ENCODE measurements at regions not wholly inside any gene's neighbourhood (a gene's known extent, or its start where the extent isn't known, plus 50 kb on each side); places are given as distances from the start of the nearest gene placed in this dataset.

- Histone ChIP-seq H3K27ac (no peak overlapping the region), H3K4me3 (peak overlapping the region; percentile 16 to 53 (median 28)), H3K36me3 (no peaks in the 10 kb centered on the region), H3K4me1 (peaks cover 0 to 4% (median 0%) of the 10 kb centered on the region in 3 donors), H3K9me3 (no peaks in the 10 kb centered on the region), H3K27me3 (peaks cover 0 to 10% (median 2%) of the 10 kb centered on the region in 4 donors)
- intact Hi-C loops (cut with DNase I): no loop called here
- FAIRE-seq (no peak), ATAC-seq (peak; percentile 60 to 79 (median 68)), DNase-seq (peak in 4 of 6 donors; percentile 12 to 69 (median 38))
- no peak for TF ChIP-seq CTCF (IDR thresholded peaks at IDR 0.05)
- whole genome bisulfite sequencing, 2 donors: 3 to 4% methylated on average over 73 to 88 of the region's 88 CpGs
Measured at GRCh38 chr18:55779691-55780585, 191.9 kb upstream of the TCF4 start.

GRCh38 chr18:55778788-55779690, 191.0 kb upstream of the TCF4 start:
- 19 to 31% methylated on average over 17 of the region's 17 CpGs for WGBS, 2 donors
- H3K27ac ChIP-seq: no peak overlapping the region
- no peak for FAIRE-seq

GRCh38 chr18:55777666-55778304, 189.8 kb upstream of the TCF4 start:
- Histone ChIP-seq H3K27ac (no peak overlapping the region), H3K27me3 (peaks cover 0 to 10% (median 4%) of the 10 kb centered on the region in 4 donors), H3K36me3 (no peaks in the 10 kb centered on the region), H3K4me1 (peaks cover 0 to 4% (median 0%) of the 10 kb centered on the region in 3 donors), H3K9me3 (no peaks in the 10 kb centered on the region), H3K4me3 (no peak overlapping the region)
- WGBS, 2 donors: 71 to 74% methylated on average over 5 of the region's 5 CpGs
- intact Hi-C loops (cut with DNase I): no loop called here
- no peak for TF ChIP-seq CTCF (IDR thresholded peaks at IDR 0.05)
- FAIRE-seq: no peak
- no peak for ATAC-seq
- DNase-seq: no peak

More at GRCh38 chr18:55778788-55779690, 191.0 kb upstream of the TCF4 start:
- H3K27me3 ChIP-seq: peaks cover 0 to 10% (median 2%) of the 10 kb centered on the region in 4 donors
- intact Hi-C loops (cut with DNase I): no loop called here
- no peaks in the 10 kb centered on the region for H3K36me3 ChIP-seq
- DNase-seq: no peak
- TF ChIP-seq CTCF (IDR thresholded peaks at IDR 0.05): no peak
- peak overlapping the region in 2 of 4 donors; percentile 36 to 53 for H3K4me3 ChIP-seq
- H3K9me3 ChIP-seq: no peaks in the 10 kb centered on the region
- peak in 2 of 4 donors; percentile 54 to 65 for ATAC-seq
- H3K4me1 ChIP-seq: peaks cover 0 to 4% (median 0%) of the 10 kb centered on the region in 3 donors

GRCh38 chr18:55775972-55776371, 188.0 kb upstream of the TCF4 start:
- TF ChIP-seq CTCF (IDR thresholded peaks at IDR 0.05): no peak
- Histone ChIP-seq H3K4me3 (no peak overlapping the region), H3K27me3 (peaks cover 0 to 10% (median 4%) of the 10 kb centered on the region in 4 donors), H3K9me3 (no peaks in the 10 kb centered on the region), H3K36me3 (no peaks in the 10 kb centered on the region), H3K27ac (no peak overlapping the region), H3K4me1 (peaks cover 0 to 4% (median 0%) of the 10 kb centered on the region in 3 donors)
- 64 to 70% methylated on average over 2 of the region's 2 CpGs for WGBS, 2 donors
- ATAC-seq (no peak), DNase-seq (no peak), FAIRE-seq (no peak)
- intact Hi-C loops (cut with DNase I): no loop called here

Measured in pancreas (tissue), 10 donors.